Mesodermal cell (in vitro differentiated cells): ENCODE measurements at regions not wholly inside any gene's neighbourhood (a gene's known extent, or its start where the extent isn't known, plus 50 kb on each side); places are given as distances from the start of the nearest gene placed in this dataset.

Source experiments
- H3K27ac ChIP-seq: 2 replicates; pipeline ENCODE4 v1.7.0; 2013; ENCODE audit warnings: mild to moderate bottlenecking, low read depth, low read length, moderate library complexity; ENCODE audit not compliant: severe bottlenecking
- H3K36me3 ChIP-seq: 2 replicates; pipeline ENCODE4 v1.7.1; 2013; ENCODE audit warnings: mild to moderate bottlenecking, low read length, moderate library complexity; ENCODE audit not compliant: control insufficient read depth, insufficient read depth
- H3K4me1 ChIP-seq: one replicate; pipeline ENCODE4 v1.7.1; 2013; ENCODE audit warnings: mild to moderate bottlenecking, low read length; ENCODE audit not compliant: insufficient read depth, control insufficient read depth, poor library complexity, severe bottlenecking
- H3K4me3 ChIP-seq: 2 replicates; pipeline ENCODE4 v1.7.0; 2013; ENCODE audit warnings: low read length, control low read depth, mild to moderate bottlenecking; ENCODE audit not compliant: insufficient read depth, poor library complexity, severe bottlenecking; ENCODE audit errors: extremely low read depth
- H3K9me3 ChIP-seq: 2 replicates; pipeline ENCODE4 v1.7.1; 2013; ENCODE audit warnings: mild to moderate bottlenecking, low read length, moderate library complexity; ENCODE audit not compliant: control insufficient read depth
- whole genome bisulfite sequencing, 2 experiments: methylation state at CpG; one replicate each; pipeline ENCODE4 v1.1.5; 2013; ENCODE audit warnings: missing lambda C conversion rate in 2 of 2; ENCODE audit not compliant: insufficient coverage in 2 of 2; 5-methylcytosine and 5-hydroxymethylcytosine counted together

GRCh38 chr5:4640795-4641194 is 499.3 kb upstream of the ADAMTS16 start:
- Histone ChIP-seq H3K36me3 (no peaks in the 10 kb centered on the region), H3K9me3 (no peaks in the 10 kb centered on the region), H3K4me3 (no peak overlapping the region), H3K27ac (no peak overlapping the region), H3K4me1 (no peaks in the 10 kb centered on the region)
- WGBS, 2 experiments = no CpG with 5 or more reads among the region's 2 CpGs

- Histone ChIP-seq H3K36me3 (no peaks in the 10 kb centered on the region), H3K4me3 (no peak overlapping the region), H3K9me3 (no peaks in the 10 kb centered on the region), H3K27ac (no peak overlapping the region), H3K4me1 (no peaks in the 10 kb centered on the region)
- WGBS, 2 experiments = no CpG with 5 or more reads among the region's 1 CpG
Measured at GRCh38 chr5:4642525-4642924, 497.6 kb upstream of the ADAMTS16 start.

GRCh38 chr5:4643190-4643589 is 496.9 kb upstream of the ADAMTS16 start:
- Histone ChIP-seq H3K4me3 (no peak overlapping the region), H3K27ac (no peak overlapping the region), H3K36me3 (no peaks in the 10 kb centered on the region), H3K4me1 (no peaks in the 10 kb centered on the region), H3K9me3 (no peaks in the 10 kb centered on the region)
- no CpG with 5 or more reads among the region's 2 CpGs for WGBS, 2 experiments

- H3K4me1 ChIP-seq = no peaks in the 10 kb centered on the region
- 94 to 97% methylated on average over 17 of the region's 17 CpGs for WGBS, 2 experiments
- H3K9me3 ChIP-seq = no peaks in the 10 kb centered on the region
- no peak overlapping the region for H3K4me3 ChIP-seq
- H3K27ac ChIP-seq = no peak overlapping the region
- no peaks in the 10 kb centered on the region for H3K36me3 ChIP-seq
Measured at GRCh38 chr5:4643960-4644359, 496.2 kb upstream of the ADAMTS16 start.

GRCh38 chr5:4646715-4647375 is 493.3 kb upstream of the ADAMTS16 start:
- Histone ChIP-seq H3K27ac (no peak overlapping the region), H3K4me1 (no peaks in the 10 kb centered on the region)
- 84 to 87% methylated on average over 3 to 4 of the region's 8 CpGs for WGBS, 2 experiments

GRCh38 chr5:4647955-4648354 is 492.2 kb upstream of the ADAMTS16 start:
- Histone ChIP-seq H3K4me1 (no peaks in the 10 kb centered on the region), H3K9me3 (no peaks in the 10 kb centered on the region), H3K36me3 (no peaks in the 10 kb centered on the region), H3K27ac (no peak overlapping the region), H3K4me3 (no peak overlapping the region)
- 79 to 94% methylated on average over 3 to 6 of the region's 7 CpGs for WGBS, 2 experiments

More at GRCh38 chr5:4646715-4647375, 493.3 kb upstream of the ADAMTS16 start:
- Histone ChIP-seq H3K9me3 (no peaks in the 10 kb centered on the region), H3K36me3 (no peaks in the 10 kb centered on the region), H3K4me3 (no peak overlapping the region)

- Histone ChIP-seq H3K9me3 (no peaks in the 10 kb centered on the region), H3K27ac (no peak overlapping the region), H3K4me3 (no peak overlapping the region), H3K4me1 (no peaks in the 10 kb centered on the region), H3K36me3 (no peaks in the 10 kb centered on the region)
- 75 to 100% methylated on average over 1 to 2 of the region's 6 CpGs for WGBS, 2 experiments
Measured at GRCh38 chr5:4651806-4652565, 488.1 kb upstream of the ADAMTS16 start.

- no peaks in the 10 kb centered on the region for H3K4me1 ChIP-seq
- no peak overlapping the region for H3K27ac ChIP-seq
- no CpG with 5 or more reads among the region's 1 CpG for WGBS, 2 experiments
- no peak overlapping the region for H3K4me3 ChIP-seq
- H3K9me3 ChIP-seq = no peaks in the 10 kb centered on the region
- no peaks in the 10 kb centered on the region for H3K36me3 ChIP-seq
Measured at GRCh38 chr5:4653475-4653874, 486.7 kb upstream of the ADAMTS16 start.

- Histone ChIP-seq H3K36me3 (no peaks in the 10 kb centered on the region), H3K27ac (no peak overlapping the region), H3K4me3 (no peak overlapping the region), H3K9me3 (no peaks in the 10 kb centered on the region), H3K4me1 (peaks cover 7% of the 10 kb centered on the region)
- no CpG with 5 or more reads among the region's 1 CpG for WGBS, 2 experiments
Measured at GRCh38 chr5:4659851-4660250, 480.3 kb upstream of the ADAMTS16 start.

- peaks cover 7% of the 10 kb centered on the region for H3K4me1 ChIP-seq
- no peaks in the 10 kb centered on the region for H3K9me3 ChIP-seq
- H3K36me3 ChIP-seq = no peaks in the 10 kb centered on the region
- WGBS, 2 experiments = 88 to 94% methylated on average over 7 to 8 of the region's 8 CpGs
- no peak overlapping the region for H3K4me3 ChIP-seq
- no peak overlapping the region for H3K27ac ChIP-seq
Measured at GRCh38 chr5:4661326-4661725, 478.8 kb upstream of the ADAMTS16 start.

- no peaks in the 10 kb centered on the region for H3K9me3 ChIP-seq
- 77 to 100% methylated on average over 1 to 4 of the region's 7 CpGs for WGBS, 2 experiments
- no peak overlapping the region for H3K27ac ChIP-seq
- H3K4me3 ChIP-seq = no peak overlapping the region
- H3K36me3 ChIP-seq = no peaks in the 10 kb centered on the region
- peaks cover 7% of the 10 kb centered on the region for H3K4me1 ChIP-seq
Measured at GRCh38 chr5:4661836-4662235, 478.3 kb upstream of the ADAMTS16 start.
